ENCODE measurements at regions not wholly inside any gene's neighbourhood (a gene's known extent, or its start where the extent isn't known, plus 50 kb on each side); places are given as distances from the start of the nearest gene placed in this dataset.
A peak's percentile ranks its signal among the peaks of the same experiment; 100 is the strongest.
"Not testable (repeated sequence)": the region's sequence is repeated elsewhere in the genome, so short reads cannot be mapped to it uniquely, and the experiment has no call there.

DNA sequence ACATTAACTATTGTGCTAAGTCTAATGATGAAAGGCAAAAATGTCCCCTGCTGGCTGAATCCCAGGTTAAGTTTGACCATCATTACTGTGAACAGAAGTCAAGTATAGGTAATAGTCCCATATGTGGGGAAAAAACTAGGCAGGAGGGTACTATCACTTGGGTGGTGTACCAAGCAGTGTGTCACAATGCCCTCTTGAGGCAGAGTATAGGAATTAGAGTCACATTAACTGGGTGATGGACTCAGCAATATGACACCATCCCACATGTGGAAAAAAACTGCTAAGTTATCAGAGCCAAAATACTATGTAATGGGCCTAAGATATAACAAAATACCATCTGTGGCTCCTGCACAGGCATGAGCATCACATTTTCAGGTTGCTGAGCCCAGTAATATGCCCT is 962.5 kb upstream of the AMELY start:
- Mint-ChIP-seq H3K36me3 (no peaks in the 10 kb centered on the region), H3K9me3 (no peaks in the 10 kb centered on the region)
- ATAC-seq: peak; percentile 51

DNA sequence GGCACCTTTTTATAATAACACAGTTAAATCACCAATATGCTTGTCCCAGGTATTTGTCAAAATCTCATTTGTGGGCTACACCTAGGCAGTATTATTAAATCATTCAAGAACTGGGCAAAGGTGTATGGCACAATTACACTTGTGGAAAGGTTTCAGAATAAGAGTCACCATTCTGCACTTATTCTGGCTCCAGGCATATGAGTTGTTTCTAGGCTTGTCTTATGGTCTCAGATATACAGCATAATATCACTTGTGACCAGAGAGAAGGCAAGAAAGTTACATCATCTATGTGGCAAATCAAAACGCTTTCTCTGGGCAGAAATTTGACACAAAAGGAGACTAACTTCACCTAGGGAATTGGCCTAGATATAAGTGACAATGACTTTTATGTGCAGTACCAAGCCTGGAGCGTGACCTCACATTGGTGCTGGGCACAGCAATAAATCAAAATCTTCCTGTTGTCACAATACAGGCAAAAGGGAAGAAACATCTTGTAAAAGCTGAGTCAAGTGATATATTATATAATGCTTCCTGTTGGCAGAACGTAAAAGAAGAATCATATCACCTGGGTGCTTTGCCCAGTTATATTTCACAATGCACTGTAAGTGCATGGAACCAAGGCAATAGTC is 959.9 kb upstream of the AMELY start:
- no peaks in the 10 kb centered on the region for H3K36me3 Mint-ChIP-seq
- no peak for DNase-seq (ENCODE audit: low spot score in 2 of 2)
- no peak for ATAC-seq
- no peak overlapping the region for H3K27ac Mint-ChIP-seq
- no peaks in the 10 kb centered on the region for H3K9me3 Mint-ChIP-seq
- H3K4me1 Mint-ChIP-seq: no peaks in the 10 kb centered on the region
- H3K4me3 Mint-ChIP-seq: no peak overlapping the region

More for the DNA sequence above, 962.5 kb upstream of the AMELY start:
- no peak overlapping the region for H3K27ac Mint-ChIP-seq
- no peak for DNase-seq (ENCODE audit: low spot score in 2 of 2)
- no peak overlapping the region for H3K4me3 Mint-ChIP-seq
- no peaks in the 10 kb centered on the region for H3K4me1 Mint-ChIP-seq

DNA sequence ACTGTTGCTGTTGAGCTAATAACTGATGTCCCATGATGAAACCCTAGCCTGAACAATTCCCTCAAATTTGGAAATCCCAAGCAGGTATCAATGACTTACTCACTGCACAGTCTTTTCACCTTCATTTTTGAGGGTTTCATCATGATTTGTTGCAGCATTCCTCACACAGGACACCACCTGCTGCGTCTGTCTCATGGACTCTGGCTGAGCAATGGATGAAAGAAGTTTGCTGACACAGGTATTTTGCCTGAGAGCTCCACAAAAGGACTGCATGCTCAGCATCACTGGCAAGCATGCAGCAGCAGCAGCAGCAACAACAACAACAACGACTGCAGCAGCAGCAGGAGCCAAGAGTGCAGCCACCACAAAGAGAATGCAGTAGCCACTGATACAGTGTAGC is 955.4 kb upstream of the AMELY start:
- H3K36me3 Mint-ChIP-seq: no peaks in the 10 kb centered on the region
- H3K9me3 Mint-ChIP-seq: no peaks in the 10 kb centered on the region
- H3K4me1 Mint-ChIP-seq: no peaks in the 10 kb centered on the region
- no peak overlapping the region for H3K27ac Mint-ChIP-seq
- ATAC-seq: no peak
- no peak overlapping the region for H3K4me3 Mint-ChIP-seq
- DNase-seq (ENCODE audit: low spot score in 2 of 2): no peak

DNA sequence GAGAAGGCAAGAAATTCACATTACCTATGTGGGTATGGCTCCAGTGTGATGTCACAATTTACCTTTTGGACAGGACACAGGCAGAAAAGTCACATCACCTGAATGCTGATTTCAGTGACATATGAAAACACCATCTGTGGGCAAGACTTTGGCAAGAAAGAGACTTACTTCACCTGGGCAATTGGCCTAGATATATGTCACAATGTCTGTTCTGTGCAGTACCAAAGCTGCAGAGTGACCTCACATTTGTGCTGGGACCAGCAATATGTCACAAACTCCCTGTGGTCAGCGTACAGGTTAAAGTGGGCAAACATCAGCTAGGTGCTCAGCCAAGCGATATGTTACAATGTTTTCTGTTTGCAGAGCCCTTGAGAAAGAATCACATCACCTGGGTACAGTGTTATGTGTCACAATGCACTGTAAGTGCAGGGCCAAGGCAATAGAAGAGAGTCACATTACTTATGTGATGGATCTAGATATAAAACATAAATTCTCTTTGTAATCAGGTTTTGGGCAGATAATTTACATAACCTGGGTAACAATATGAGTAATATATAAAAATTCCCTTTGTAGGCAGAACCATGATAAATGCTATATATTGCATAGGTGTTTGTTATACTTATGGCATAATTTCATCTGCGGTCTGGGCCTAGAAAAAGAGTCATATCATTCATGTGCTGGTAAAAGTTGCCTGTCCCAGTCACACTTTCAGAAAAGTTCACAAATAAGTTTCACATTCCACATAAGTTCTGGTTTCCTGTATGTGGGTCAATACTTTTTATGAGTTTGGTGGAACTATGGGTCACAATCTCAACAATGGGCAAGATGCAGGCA is 949.4 kb upstream of the AMELY start:
- Mint-ChIP-seq H3K4me3 (no peak overlapping the region), H3K36me3 (no peaks in the 10 kb centered on the region), H3K27ac (no peak overlapping the region), H3K4me1 (no peaks in the 10 kb centered on the region), H3K9me3 (no peaks in the 10 kb centered on the region)
- peak; percentile 11 for ATAC-seq
- DNase-seq (ENCODE audit: low spot score in 2 of 2): no peak

DNA sequence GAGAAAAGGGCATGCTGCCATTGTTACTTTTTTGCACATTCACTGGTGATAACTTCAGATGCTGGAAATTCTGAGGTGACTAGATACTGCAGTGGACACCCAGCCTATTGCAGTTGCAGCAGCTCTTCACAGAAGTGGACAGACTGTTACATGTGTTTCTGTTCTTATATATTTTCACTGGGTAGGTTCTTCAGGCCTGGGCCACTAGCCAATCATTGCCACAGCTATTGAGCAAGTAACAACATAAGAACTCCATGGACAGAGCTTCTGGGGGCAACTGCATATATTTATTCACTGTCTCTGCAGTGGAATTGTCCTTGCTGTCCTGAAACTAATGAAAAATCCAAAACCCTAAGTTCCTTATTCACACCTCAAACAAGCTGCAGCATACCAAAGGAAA is 938.6 kb upstream of the AMELY start:
- no peak for ATAC-seq

DNA sequence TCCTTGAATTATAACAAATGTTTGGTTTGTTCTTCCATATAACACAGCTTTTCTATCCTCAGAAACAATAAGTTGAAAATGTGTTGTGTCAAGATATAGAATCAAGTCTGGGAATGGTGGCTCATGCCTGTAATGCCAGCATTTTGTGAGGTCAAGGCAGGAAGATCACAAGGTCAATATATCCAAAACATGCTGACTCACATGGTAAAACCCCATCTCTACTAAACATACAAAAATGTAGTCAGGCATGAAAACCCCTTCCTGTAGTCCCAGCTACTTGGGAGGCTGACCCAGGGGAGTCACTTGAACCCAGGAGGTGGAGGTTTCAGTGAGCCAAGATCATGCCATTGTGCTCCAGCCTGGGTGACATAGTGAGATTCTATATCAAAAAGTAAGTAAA is 934.2 kb upstream of the AMELY start:
- no peak overlapping the region for H3K27ac Mint-ChIP-seq
- no peaks in the 10 kb centered on the region for H3K9me3 Mint-ChIP-seq
- no peak for DNase-seq (ENCODE audit: low spot score in 2 of 2)
- H3K4me1 Mint-ChIP-seq: no peaks in the 10 kb centered on the region
- H3K4me3 Mint-ChIP-seq: no peak overlapping the region
- H3K36me3 Mint-ChIP-seq: no peaks in the 10 kb centered on the region
- no peak for ATAC-seq

More for the DNA sequence above, 938.6 kb upstream of the AMELY start:
- Mint-ChIP-seq H3K36me3 (no peaks in the 10 kb centered on the region), H3K4me1 (no peaks in the 10 kb centered on the region), H3K4me3 (no peak overlapping the region), H3K9me3 (no peaks in the 10 kb centered on the region), H3K27ac (no peak overlapping the region)
- DNase-seq (ENCODE audit: low spot score in 2 of 2): no peak

DNA sequence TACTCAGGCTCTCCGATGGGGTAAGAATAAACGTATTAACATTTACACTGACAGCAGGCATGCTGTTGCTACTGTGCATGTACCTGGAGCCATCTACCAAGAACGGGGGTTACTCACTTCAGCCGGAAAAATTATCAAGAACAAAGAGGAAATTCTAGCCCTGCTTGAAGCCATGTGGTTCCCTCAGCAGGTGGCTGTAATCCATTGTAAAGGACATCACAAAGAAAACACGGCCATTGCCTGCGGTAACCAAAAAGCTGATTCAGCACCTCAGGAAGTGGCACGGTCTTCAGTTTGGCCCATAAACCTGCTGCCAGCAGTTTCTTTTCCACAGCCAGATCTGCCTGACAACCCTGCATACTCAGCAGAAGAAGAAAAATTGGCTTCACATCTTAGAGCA is 925.5 kb upstream of the AMELY start:
- no peak for DNase-seq (ENCODE audit: low spot score in 2 of 2)
- no peaks in the 10 kb centered on the region for H3K4me1 Mint-ChIP-seq
- H3K27ac Mint-ChIP-seq: no peak overlapping the region
- no peaks in the 10 kb centered on the region for H3K36me3 Mint-ChIP-seq
- H3K4me3 Mint-ChIP-seq: no peak overlapping the region
- no peak for ATAC-seq
- H3K9me3 Mint-ChIP-seq: no peaks in the 10 kb centered on the region

DNA sequence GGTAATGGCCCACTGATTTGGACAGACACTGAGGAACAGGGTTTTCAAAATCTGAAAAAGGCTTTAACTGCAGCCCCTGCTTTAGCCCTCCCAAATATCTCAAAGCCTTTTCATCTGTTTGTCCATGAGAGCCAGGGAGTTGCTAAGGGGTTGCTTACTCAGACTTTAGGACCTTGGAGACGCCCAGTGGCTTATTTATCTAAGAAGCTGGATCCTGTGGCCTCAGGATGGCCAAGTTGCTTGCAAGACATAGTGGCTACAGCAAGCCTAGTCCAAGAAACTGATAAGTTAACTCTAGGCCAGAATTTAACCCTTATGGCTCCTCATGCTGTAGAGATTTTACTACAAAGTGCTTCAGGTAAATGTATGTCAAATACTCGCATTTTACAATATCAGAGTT is 924.8 kb upstream of the AMELY start:
- Mint-ChIP-seq H3K27ac (no peak overlapping the region), H3K4me1 (no peaks in the 10 kb centered on the region), H3K36me3 (no peaks in the 10 kb centered on the region), H3K9me3 (no peaks in the 10 kb centered on the region), H3K4me3 (no peak overlapping the region)
- ATAC-seq (no peak), DNase-seq (ENCODE audit: low spot score in 2 of 2) (no peak)

DNA sequence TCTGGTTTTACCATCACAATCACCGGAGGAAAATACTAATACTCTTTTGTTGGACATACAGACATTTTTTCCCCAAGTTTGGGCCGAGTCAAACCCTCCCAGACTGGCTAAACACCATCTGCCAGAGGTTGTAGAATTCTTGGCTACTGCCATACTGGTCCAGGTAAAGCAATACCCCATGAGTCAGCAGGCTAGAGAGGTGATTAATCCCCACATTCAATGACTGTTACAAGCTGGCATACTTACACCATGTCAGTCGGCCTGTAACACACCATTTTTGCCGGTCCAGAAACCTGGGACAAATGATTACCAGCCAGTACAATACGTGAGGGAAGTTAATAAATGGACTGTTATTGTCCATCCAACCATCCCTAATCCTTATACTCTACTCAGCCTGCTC is 923.9 kb upstream of the AMELY start:
- no peak overlapping the region for H3K4me3 Mint-ChIP-seq
- DNase-seq (ENCODE audit: low spot score in 2 of 2) (no peak), ATAC-seq (no peak)
- H3K9me3 Mint-ChIP-seq: no peaks in the 10 kb centered on the region
- H3K27ac Mint-ChIP-seq: no peak overlapping the region
- H3K4me1 Mint-ChIP-seq: no peaks in the 10 kb centered on the region
- no peaks in the 10 kb centered on the region for H3K36me3 Mint-ChIP-seq

DNA sequence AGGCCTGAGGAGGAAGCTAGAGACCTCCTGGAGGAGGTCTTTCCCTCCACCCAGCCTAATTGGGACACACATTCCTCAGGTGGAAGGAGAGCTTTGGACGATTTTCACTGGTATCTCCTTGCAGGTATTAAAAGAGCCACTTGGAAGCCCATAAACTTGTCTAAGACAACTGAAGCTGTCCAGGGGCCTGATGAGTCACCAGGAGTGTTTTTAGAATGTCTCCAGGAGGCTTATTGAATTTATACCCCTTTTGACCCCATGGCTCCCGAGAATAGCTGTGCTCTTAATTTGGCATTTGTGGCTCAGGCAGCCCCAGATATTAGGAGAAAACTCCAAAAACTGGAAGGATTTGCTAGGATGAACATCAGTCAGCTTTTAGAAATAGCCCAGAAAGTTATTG is 922.7 kb upstream of the AMELY start:
- H3K36me3 Mint-ChIP-seq: no peaks in the 10 kb centered on the region
- H3K4me1 Mint-ChIP-seq: no peaks in the 10 kb centered on the region
- ATAC-seq (no peak), DNase-seq (ENCODE audit: low spot score in 2 of 2) (no peak)
- H3K9me3 Mint-ChIP-seq: no peaks in the 10 kb centered on the region
- H3K4me3 Mint-ChIP-seq: no peak overlapping the region
- no peak overlapping the region for H3K27ac Mint-ChIP-seq

DNA sequence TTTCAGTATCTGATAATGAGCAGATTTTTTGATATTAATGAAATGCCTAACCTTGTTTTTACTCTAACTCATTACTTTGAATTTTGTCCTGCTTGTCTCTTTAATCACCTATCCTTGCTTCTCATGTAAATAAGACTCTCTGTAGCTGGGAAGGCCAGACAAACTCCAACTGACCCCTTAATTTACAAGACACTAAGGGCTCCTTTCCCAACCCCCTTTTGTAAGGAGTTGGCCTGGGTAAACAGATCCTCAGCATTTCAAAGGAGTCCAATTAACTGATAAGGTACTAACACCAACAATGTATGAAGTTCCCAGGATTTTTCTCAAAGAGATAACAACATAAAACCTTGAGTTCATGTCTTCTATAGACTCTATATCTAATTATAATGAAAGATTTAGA is 919.3 kb upstream of the AMELY start:
- H3K36me3 Mint-ChIP-seq; H3K9me3 Mint-ChIP-seq; ATAC-seq; H3K4me1 Mint-ChIP-seq; H3K27ac Mint-ChIP-seq; H3K4me3 Mint-ChIP-seq; DNase-seq (ENCODE audit: low spot score in 2 of 2): not testable (repeated sequence)

DNA sequence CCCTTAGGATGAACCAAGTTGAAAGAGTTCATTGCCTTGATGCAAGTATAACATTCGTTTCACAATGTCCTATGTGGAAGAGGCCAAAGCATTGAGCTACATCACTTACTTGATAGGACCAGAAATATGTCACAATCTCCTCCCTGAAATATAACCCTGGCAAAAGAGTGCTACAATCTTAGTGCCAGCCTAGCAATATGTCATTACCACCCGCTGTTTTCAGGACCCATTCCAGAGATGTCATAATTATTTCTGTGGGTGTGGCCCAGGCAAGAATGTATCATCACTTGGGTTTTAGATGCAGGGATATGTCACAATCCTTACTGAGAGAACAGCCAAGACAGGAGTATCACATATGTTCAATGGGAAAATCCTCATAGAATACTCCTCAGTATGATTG is 915.0 kb upstream of the AMELY start:
- H3K27ac Mint-ChIP-seq: no peak overlapping the region
- no peaks in the 10 kb centered on the region for H3K9me3 Mint-ChIP-seq
- no peaks in the 10 kb centered on the region for H3K4me1 Mint-ChIP-seq
- no peak for DNase-seq (ENCODE audit: low spot score in 2 of 2)
- H3K36me3 Mint-ChIP-seq: no peaks in the 10 kb centered on the region
- H3K4me3 Mint-ChIP-seq: no peak overlapping the region
- no peak for ATAC-seq

DNA sequence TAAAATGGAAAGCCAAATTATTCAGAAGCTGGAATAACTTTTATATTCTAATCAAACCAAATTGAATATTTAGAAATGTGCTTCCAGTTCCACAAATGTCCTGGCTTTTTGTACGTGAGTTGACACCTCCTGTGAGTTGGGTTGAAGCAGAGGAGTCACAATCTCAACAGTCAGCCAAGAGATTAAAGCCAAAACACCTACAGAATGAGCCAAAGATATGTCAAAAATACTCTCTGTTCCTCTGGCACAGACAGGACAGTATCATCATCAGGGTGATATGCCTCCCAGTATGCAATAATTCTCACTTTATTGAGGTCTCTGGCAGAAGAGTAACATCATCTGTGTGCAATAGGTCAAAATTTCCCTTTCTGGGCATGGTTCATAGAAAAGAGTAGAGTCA is 914.3 kb upstream of the AMELY start:
- no peaks in the 10 kb centered on the region for H3K36me3 Mint-ChIP-seq
- no peaks in the 10 kb centered on the region for H3K4me1 Mint-ChIP-seq
- no peak for ATAC-seq
- no peaks in the 10 kb centered on the region for H3K9me3 Mint-ChIP-seq
- no peak overlapping the region for H3K27ac Mint-ChIP-seq
- H3K4me3 Mint-ChIP-seq: no peak overlapping the region
- DNase-seq (ENCODE audit: low spot score in 2 of 2): no peak

DNA sequence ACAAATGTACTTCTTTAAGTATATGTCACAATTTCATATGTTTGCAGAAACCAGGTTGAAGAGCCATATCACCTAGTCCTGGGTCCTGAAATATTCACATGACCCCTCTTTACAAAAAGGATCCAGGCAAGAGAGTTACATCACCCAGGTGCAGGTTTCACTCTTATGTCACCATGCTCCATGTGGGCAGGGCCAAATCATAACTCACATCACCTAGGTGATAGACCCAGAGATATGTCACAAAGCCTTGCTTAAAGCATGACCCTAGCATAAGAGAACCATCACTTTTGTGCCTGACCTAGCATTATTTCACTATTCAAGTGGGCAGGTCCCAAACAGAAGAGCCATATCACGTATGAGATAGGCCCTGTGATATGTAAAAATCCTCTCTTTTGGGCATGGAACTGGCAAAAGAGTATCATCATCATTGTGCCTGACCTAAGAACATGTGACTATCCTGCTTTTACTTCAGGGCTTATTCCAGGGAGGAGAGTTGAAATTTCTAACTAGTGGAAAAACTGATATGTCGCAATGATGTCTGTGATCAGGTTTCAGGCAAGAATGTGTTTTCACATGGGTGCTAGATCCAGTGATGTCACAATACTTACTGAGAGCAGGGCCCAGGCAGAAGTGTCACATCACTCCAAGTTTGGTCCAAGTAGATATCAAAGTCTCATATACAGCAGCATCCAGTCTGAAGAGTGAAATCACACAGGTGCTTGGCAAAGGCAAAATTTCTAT is 909.9 kb upstream of the AMELY start:
- peak; percentile 35 for ATAC-seq
- Mint-ChIP-seq H3K27ac (no peak overlapping the region), H3K4me1 (no peaks in the 10 kb centered on the region), H3K4me3 (no peak overlapping the region), H3K9me3 (no peaks in the 10 kb centered on the region), H3K36me3 (no peaks in the 10 kb centered on the region)
- DNase-seq (ENCODE audit: low spot score in 2 of 2): no peak

DNA sequence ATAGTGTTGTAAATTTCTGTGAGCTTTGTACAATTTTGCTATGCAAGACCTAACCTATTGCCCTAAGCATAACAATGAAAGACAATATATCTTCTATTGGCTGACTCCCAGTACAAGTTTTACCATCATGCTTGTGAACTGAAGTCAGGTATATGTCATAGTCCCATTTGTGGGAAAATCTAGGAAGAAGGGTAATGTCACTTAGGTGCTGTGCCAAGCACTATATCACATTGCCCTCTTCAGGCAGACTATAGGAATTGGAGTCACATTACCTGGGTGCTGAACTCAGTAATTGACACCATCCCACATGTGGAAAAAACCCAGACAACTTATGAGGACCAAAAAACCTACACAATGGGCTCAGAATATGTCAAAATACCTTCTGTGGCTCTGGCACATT is 907.4 kb upstream of the AMELY start:
- H3K4me3 Mint-ChIP-seq: no peak overlapping the region
- ATAC-seq: no peak
- no peaks in the 10 kb centered on the region for H3K4me1 Mint-ChIP-seq
- no peaks in the 10 kb centered on the region for H3K9me3 Mint-ChIP-seq
- no peak for DNase-seq (ENCODE audit: low spot score in 2 of 2)
- H3K27ac Mint-ChIP-seq: no peak overlapping the region
- no peaks in the 10 kb centered on the region for H3K36me3 Mint-ChIP-seq

DNA sequence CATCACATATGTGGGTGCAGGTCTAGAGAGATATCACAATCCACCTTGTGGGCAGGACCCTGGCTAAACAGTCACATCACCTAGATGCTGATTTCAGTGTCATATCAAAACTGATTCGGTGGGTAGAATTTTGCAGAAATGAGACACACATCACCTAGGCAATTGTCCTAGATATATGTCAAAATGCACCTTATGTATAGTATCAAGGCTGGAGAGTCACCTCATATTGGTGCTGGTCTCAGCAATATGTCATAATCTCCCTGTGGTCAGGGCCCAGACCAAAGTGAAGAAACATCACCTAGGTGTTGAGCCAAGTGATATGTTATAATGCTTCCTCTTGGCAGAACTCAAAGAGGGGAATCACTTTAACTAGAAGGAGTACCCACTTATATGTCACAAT is 905.0 kb upstream of the AMELY start:
- Mint-ChIP-seq H3K4me3 (no peak overlapping the region), H3K4me1 (no peaks in the 10 kb centered on the region), H3K9me3 (no peaks in the 10 kb centered on the region), H3K27ac (no peak overlapping the region), H3K36me3 (no peaks in the 10 kb centered on the region)
- no peak for DNase-seq (ENCODE audit: low spot score in 2 of 2)
- peak; percentile 66 for ATAC-seq
